ENCODE measurements at regions not wholly inside any gene's neighbourhood (a gene's known extent, or its start where the extent isn't known, plus 50 kb on each side); places are given as distances from the start of the nearest gene placed in this dataset.
"Not testable (repeated sequence)": the region's sequence is repeated elsewhere in the genome, so short reads cannot be mapped to it uniquely, and the experiment has no call there.

GRCh38 chr13:48591124-48591872 lies 58.4 kb upstream of the RCBTB2 start:
- not testable (repeated sequence) for TF ChIP-seq CTCF, POLR2A, POLR2AphosphoS5, EP300 (IDR thresholded peaks at IDR 0.05)

Data from gastroesophageal sphincter (tissue), 3 donors.